GM12872 (cell line): ENCODE measurements at regions not wholly inside any gene's neighbourhood (a gene's known extent, or its start where the extent isn't known, plus 50 kb on each side); places are given as distances from the start of the nearest gene placed in this dataset.

ENCODE experiments used
- CTCF ChIP-seq: IDR thresholded peaks from 3 replicates; pipeline ENCODE4 v1.5.1; 2011; ENCODE audit warnings: low read depth, mild to moderate bottlenecking, low read length, moderate library complexity; ENCODE audit not compliant: insufficient read depth

- TF ChIP-seq CTCF, result no peak
Observed at GRCh38 chr6:81906041-81906440, 153.6 kb upstream of the TENT5A start.

- TF ChIP-seq CTCF, result no peak
Observed at GRCh38 chr6:81901551-81901966, 149.1 kb upstream of the TENT5A start.

GRCh38 chr6:81900616-81901015, 148.1 kb upstream of the TENT5A start:
- no peak for TF ChIP-seq CTCF

GRCh38 chr6:81897793-81898192, 145.3 kb upstream of the TENT5A start:
- no peak for TF ChIP-seq CTCF

- no peak for TF ChIP-seq CTCF
Observed at GRCh38 chr6:81896525-81897503, 144.3 kb upstream of the TENT5A start.

- TF ChIP-seq CTCF, result no peak
Observed at GRCh38 chr6:81895511-81896185, 143.2 kb upstream of the TENT5A start.

- no peak for TF ChIP-seq CTCF
Observed at GRCh38 chr6:81894788-81895271, 142.3 kb upstream of the TENT5A start.
